H9 (cell line): ENCODE measurements at regions not wholly inside any gene's neighbourhood (a gene's known extent, or its start where the extent isn't known, plus 50 kb on each side); places are given as distances from the start of the nearest gene placed in this dataset.

ENCODE experiments used
- DNase-seq: peaks from one replicate; pipeline ENCODE4 v3.0.0-alpha.2; 2017
- H2AFZ ChIP-seq: one replicate; pipeline ENCODE4 v1.6.1; 2013; ENCODE audit warnings: mild to moderate bottlenecking, low read length, control low read depth, moderate library complexity
- H2AK5ac ChIP-seq: 2 replicates; pipeline ENCODE4 v1.6.1; 2013; ENCODE audit warnings: low read length, control low read depth, mixed read lengths; ENCODE audit not compliant: insufficient read length
- H2BK120ac ChIP-seq: one replicate; pipeline ENCODE4 v1.6.1; 2013; ENCODE audit warnings: low read depth, mild to moderate bottlenecking, low read length, control low read depth, inconsistent platforms; ENCODE audit not compliant: poor library complexity, severe bottlenecking
- H2BK12ac ChIP-seq: 2 replicates; pipeline ENCODE4 v1.6.1; 2013; ENCODE audit warnings: low read length, control low read depth, mixed read lengths, low read depth; ENCODE audit not compliant: insufficient read length
- H2BK15ac ChIP-seq: 2 replicates; pipeline ENCODE4 v1.6.1; 2013; ENCODE audit warnings: low read depth, low read length, control low read depth
- H2BK20ac ChIP-seq: one replicate; pipeline ENCODE4 v1.6.1; 2013; ENCODE audit warnings: low read depth, mild to moderate bottlenecking, low read length, control low read depth, inconsistent platforms; ENCODE audit not compliant: poor library complexity, severe bottlenecking
- H2BK5ac ChIP-seq: 2 replicates; pipeline ENCODE4 v1.6.1; 2013; ENCODE audit warnings: low read length, control low read depth, mixed read lengths; ENCODE audit not compliant: insufficient read length
- H3K14ac ChIP-seq: 2 replicates; pipeline ENCODE4 v1.6.1; 2013; ENCODE audit warnings: low read length, control low read depth; ENCODE audit not compliant: insufficient read depth
- H3K18ac ChIP-seq: 2 replicates; pipeline ENCODE4 v1.6.1; 2013; ENCODE audit warnings: low read depth, mild to moderate bottlenecking, mixed read lengths, low read length, control low read depth; ENCODE audit not compliant: insufficient read length
- H3K23ac ChIP-seq: 2 replicates; pipeline ENCODE4 v1.6.1; 2013; ENCODE audit warnings: low read length, control low read depth, mixed read lengths, low read depth; ENCODE audit not compliant: insufficient read length
- H3K23me2 ChIP-seq: 2 replicates; pipeline ENCODE4 v1.6.1; 2013; ENCODE audit warnings: low read depth, mild to moderate bottlenecking, mixed read lengths, low read length, control low read depth; ENCODE audit not compliant: insufficient read length, poor library complexity, severe bottlenecking
- H3K27ac ChIP-seq: 2 replicates; pipeline ENCODE4 v1.5.1; 2013; ENCODE audit warnings: low read length, control low read depth, mixed read lengths, low read depth; ENCODE audit not compliant: insufficient read length
- H3K27me3 ChIP-seq: 2 replicates; pipeline ENCODE4 v1.6.1; 2013; ENCODE audit warnings: low read length, control low read depth, inconsistent platforms; ENCODE audit not compliant: insufficient read depth
- H3K4ac ChIP-seq: 2 replicates; pipeline ENCODE4 v1.6.1; 2013; ENCODE audit warnings: low read depth, mild to moderate bottlenecking, control low read depth, inconsistent platforms, low read length, moderate library complexity
- H3K4me1 ChIP-seq: 2 replicates; pipeline ENCODE4 v1.6.1; 2013; ENCODE audit warnings: low read length, control low read depth, inconsistent platforms; ENCODE audit not compliant: insufficient read depth
- H3K4me2 ChIP-seq: 2 replicates; pipeline ENCODE4 v1.6.1; 2013; ENCODE audit warnings: low read length, control low read depth, mixed read lengths; ENCODE audit not compliant: insufficient read length, insufficient read depth
- H3K56ac ChIP-seq: 2 replicates; pipeline ENCODE4 v1.6.1; 2013; ENCODE audit warnings: low read depth, mild to moderate bottlenecking, mixed read lengths, low read length, control low read depth; ENCODE audit not compliant: insufficient read length
- H3K79me1 ChIP-seq: 2 replicates; pipeline ENCODE4 v1.6.1; 2013; ENCODE audit warnings: low read depth, mild to moderate bottlenecking, moderate library complexity, low read length, control low read depth, inconsistent platforms; ENCODE audit not compliant: insufficient read depth, poor library complexity, severe bottlenecking
- H3K79me2 ChIP-seq: 2 replicates; pipeline ENCODE4 v1.6.1; 2013; ENCODE audit warnings: low read length, control low read depth, inconsistent platforms; ENCODE audit not compliant: insufficient read depth
- H3K9ac ChIP-seq: 2 replicates; pipeline ENCODE4 v1.6.1; 2013; ENCODE audit warnings: low read length, control low read depth, mixed read lengths; ENCODE audit not compliant: insufficient read length; ENCODE audit errors: extremely low read depth
- H3K9me3 ChIP-seq: one replicate; pipeline ENCODE4 v1.6.1; 2013; ENCODE audit warnings: low read depth, low read length, inconsistent platforms; ENCODE audit not compliant: control insufficient read depth
- H3T11ph ChIP-seq: one replicate; pipeline ENCODE4 v1.6.1; 2013; ENCODE audit warnings: mild to moderate bottlenecking, low read length, control low read depth, inconsistent platforms
- H4K20me1 ChIP-seq: one replicate; pipeline ENCODE4 v1.6.1; 2013; ENCODE audit not compliant: control insufficient read depth, insufficient read length, insufficient read depth
- H4K5ac ChIP-seq: 2 replicates; pipeline ENCODE4 v1.6.1; 2013; ENCODE audit warnings: low read depth, mild to moderate bottlenecking, mixed read lengths, low read length, control low read depth; ENCODE audit not compliant: insufficient read length
- H4K8ac ChIP-seq: replicated peaks from 2 replicates; pipeline ENCODE4 v1.6.1; 2013; ENCODE audit warnings: low read length, control low read depth, mixed read lengths, low read depth; ENCODE audit not compliant: insufficient read length
- H4K91ac ChIP-seq: 2 replicates; pipeline ENCODE4 v1.6.1; 2013; ENCODE audit warnings: low read depth, mild to moderate bottlenecking, moderate library complexity, mixed read lengths, low read length, control low read depth; ENCODE audit not compliant: insufficient read length
- H3K27ac Mint-ChIP-seq, 3 experiments: 2 replicates in 2 of 3; 3 replicates in 1 of 3; pipeline ENCODE4 v1.8.0; 2020 to 2021; ENCODE audit warnings: mixed read lengths in 3 of 3, mild to moderate bottlenecking in 1 of 3, moderate library complexity in 1 of 3
- H3K27me3 Mint-ChIP-seq: 2 replicates; pipeline ENCODE4 v1.8.0; 2021; ENCODE audit warnings: low read depth, mild to moderate bottlenecking, moderate library complexity, mixed read lengths
- H3K36me3 Mint-ChIP-seq, 3 experiments: 2 replicates in 2 of 3; 3 replicates in 1 of 3; pipeline ENCODE4 v1.8.0; 2020 to 2021; ENCODE audit warnings: low read depth in 3 of 3, mixed read lengths in 3 of 3; ENCODE audit not compliant: insufficient read depth in 1 of 3
- H3K4me1 Mint-ChIP-seq, 2 experiments: 2 replicates each; pipeline ENCODE4 v1.8.0; 2020; ENCODE audit warnings: mixed read lengths in 2 of 2
- H3K4me3 Mint-ChIP-seq, 2 experiments: 2 replicates in 1 of 2; 3 replicates in 1 of 2; pipeline ENCODE4 v1.8.0; 2020 to 2021; ENCODE audit warnings: mild to moderate bottlenecking in 2 of 2, mixed read lengths in 2 of 2, moderate library complexity in 1 of 2
- H3K9me3 Mint-ChIP-seq, 2 experiments: 2 replicates in 1 of 2; 3 replicates in 1 of 2; pipeline ENCODE4 v1.8.0; 2020; ENCODE audit warnings: mild to moderate bottlenecking in 2 of 2, mixed read lengths in 2 of 2, moderate library complexity in 1 of 2
- CTCF ChIP-seq: fragments of 200-600 bp; sonication (generic); conservative IDR thresholded peaks from 3 replicates; pipeline ENCODE4 v1.8.0; 2021; ENCODE audit warnings: antibody characterized with exemption, mild to moderate bottlenecking
- WGBS: extraction: QIAGEN DNeasy Blood & Tissue Kit; methylation state at CpG from one replicate; pipeline ENCODE4 v1.1.7; 2013; ENCODE audit warnings: missing lambda C conversion rate, low lambda C conversion rate, mixed read lengths; ENCODE audit not compliant: insufficient read length; ENCODE audit errors: extremely low coverage; 5-methylcytosine and 5-hydroxymethylcytosine counted together

- no peaks in the 10 kb centered on the region for H3K4me1 ChIP-seq
- H3K4me3 Mint-ChIP-seq, result no peak overlapping the region
- H4K8ac ChIP-seq, result no peak overlapping the region
- no peaks in the 10 kb centered on the region for H4K20me1 ChIP-seq
- no peak overlapping the region for H2BK12ac ChIP-seq
- H2BK5ac ChIP-seq, result no peak overlapping the region
- WGBS, result no CpG with 5 or more reads among the region's 8 CpGs
- no peaks in the 10 kb centered on the region for H3K27me3 ChIP-seq
- no peak overlapping the region for H3K14ac ChIP-seq
- H3K23ac ChIP-seq, result no peak overlapping the region
- no peak overlapping the region for H2AK5ac ChIP-seq
- H3K56ac ChIP-seq, result no peak overlapping the region
- TF ChIP-seq CTCF, result no peak
- H3K79me2 ChIP-seq, result no peaks in the 10 kb centered on the region
- H2BK15ac ChIP-seq, result no peak overlapping the region
- DNase-seq, result no peak
- H3K9ac ChIP-seq, result no peak overlapping the region
- H3K79me1 ChIP-seq, result no peaks in the 10 kb centered on the region
- no peaks in the 10 kb centered on the region for H3K27me3 Mint-ChIP-seq
- no peaks in the 10 kb centered on the region for H3K9me3 ChIP-seq
- H2BK20ac ChIP-seq, result no peak overlapping the region
- no peak overlapping the region for H4K5ac ChIP-seq
- no peaks in the 10 kb centered on the region for H3K36me3 Mint-ChIP-seq
- H3K27ac ChIP-seq, result no peak overlapping the region
- no peaks in the 10 kb centered on the region for H3K9me3 Mint-ChIP-seq
- H3K27ac Mint-ChIP-seq, result no peak overlapping the region
- peaks cover 3 to 4% of the 10 kb centered on the region in 2 experiments for H3K4me1 Mint-ChIP-seq
- no peaks in the 10 kb centered on the region for H3K23me2 ChIP-seq
- no peak overlapping the region for H2BK120ac ChIP-seq
- no peak overlapping the region for H3K4me2 ChIP-seq
- H2AFZ ChIP-seq, result no peak overlapping the region
- no peak overlapping the region for H4K91ac ChIP-seq
- H3T11ph ChIP-seq, result no peak overlapping the region
- no peak overlapping the region for H3K18ac ChIP-seq
- no peak overlapping the region for H3K4ac ChIP-seq
Observed at GRCh38 chr7:137146552-137147337, 196.8 kb downstream of the PTN start.
